ENCODE measurements at regions not wholly inside any gene's neighbourhood (a gene's known extent, or its start where the extent isn't known, plus 50 kb on each side); places are given as distances from the start of the nearest gene placed in this dataset.

GRCh38 chr11:34754171-34754823 is 133.4 kb downstream of the EHF start:
- Histone ChIP-seq H3K36me3 (ENCODE audit: control insufficient read depth, insufficient read depth, low read length, severe bottlenecking) (no peaks in the 10 kb centered on the region), H3K4me3 (ENCODE audit: low read length) (no peak overlapping the region), H3K4me1 (ENCODE audit: control insufficient read depth, insufficient read depth, low read length) (peaks cover 45% of the 10 kb centered on the region), H3K9me3 (ENCODE audit: control insufficient read depth, low read length) (no peaks in the 10 kb centered on the region), H3K9ac (ENCODE audit: low read length) (peak overlapping the region; percentile 17), H3K27me3 (replicated peaks; ENCODE audit: control insufficient read depth, insufficient read depth, low read length) (peaks cover 16% of the 10 kb centered on the region)
- peak; percentile 41 for DNase-seq (ENCODE audit: low read depth)

GRCh38 chr11:34750692-34751405 is 130.0 kb downstream of the EHF start:
- Histone ChIP-seq H3K9ac (ENCODE audit: low read length) (peak overlapping the region; percentile 68), H3K4me3 (ENCODE audit: low read length) (peak overlapping the region; percentile 46), H3K9me3 (ENCODE audit: control insufficient read depth, low read length) (no peaks in the 10 kb centered on the region), H3K4me1 (ENCODE audit: control insufficient read depth, insufficient read depth, low read length) (peaks cover 46% of the 10 kb centered on the region), H3K36me3 (ENCODE audit: control insufficient read depth, insufficient read depth, low read length, severe bottlenecking) (no peaks in the 10 kb centered on the region), H3K27me3 (replicated peaks; ENCODE audit: control insufficient read depth, insufficient read depth, low read length) (no peaks in the 10 kb centered on the region)
- DNase-seq (ENCODE audit: low read depth), result peak; percentile 38

- H3K36me3 ChIP-seq (ENCODE audit: control insufficient read depth, insufficient read depth, low read length, severe bottlenecking), result no peaks in the 10 kb centered on the region
- H3K9ac ChIP-seq (ENCODE audit: low read length), result peak overlapping the region; percentile 68
- peak; percentile 96 for DNase-seq (ENCODE audit: low read depth)
- H3K4me3 ChIP-seq (ENCODE audit: low read length), result peak overlapping the region; percentile 68
- H3K9me3 ChIP-seq (ENCODE audit: control insufficient read depth, low read length), result no peaks in the 10 kb centered on the region
- no peaks in the 10 kb centered on the region for H3K27me3 ChIP-seq (replicated peaks; ENCODE audit: control insufficient read depth, insufficient read depth, low read length)
- peaks cover 46% of the 10 kb centered on the region for H3K4me1 ChIP-seq (ENCODE audit: control insufficient read depth, insufficient read depth, low read length)
Observed at GRCh38 chr11:34749666-34750659, 129.1 kb downstream of the EHF start.

DNA sequence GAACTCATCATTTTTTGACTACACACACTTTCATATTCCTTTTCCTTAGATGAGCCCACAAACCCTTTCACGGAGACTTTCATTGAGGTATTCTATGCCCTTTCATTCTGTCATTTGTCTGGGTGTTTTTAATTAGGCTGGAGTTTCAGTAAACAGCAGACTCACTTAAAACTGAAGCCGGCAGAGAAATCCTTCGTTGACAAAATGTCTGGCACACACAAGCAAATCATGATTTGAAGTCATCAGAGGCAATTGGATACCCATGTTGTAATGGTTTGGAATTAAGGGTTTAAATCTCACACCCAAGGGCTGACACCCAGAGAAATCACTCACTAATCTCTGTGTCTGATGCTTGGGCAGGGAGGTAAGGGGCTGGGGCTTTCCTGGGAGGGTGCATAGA is 127.1 kb downstream of the EHF start:
- Histone ChIP-seq H3K9ac (ENCODE audit: low read length) (no peak overlapping the region), H3K27me3 (replicated peaks; ENCODE audit: control insufficient read depth, insufficient read depth, low read length) (no peaks in the 10 kb centered on the region), H3K36me3 (ENCODE audit: control insufficient read depth, insufficient read depth, low read length, severe bottlenecking) (no peaks in the 10 kb centered on the region), H3K9me3 (ENCODE audit: control insufficient read depth, low read length) (no peaks in the 10 kb centered on the region), H3K4me3 (ENCODE audit: low read length) (no peak overlapping the region), H3K4me1 (ENCODE audit: control insufficient read depth, insufficient read depth, low read length) (peaks cover 29% of the 10 kb centered on the region)
- DNase-seq (ENCODE audit: low read depth), result peak; percentile 51

- no peak overlapping the region for H3K9ac ChIP-seq (ENCODE audit: low read length)
- peaks cover 26% of the 10 kb centered on the region for H3K4me1 ChIP-seq (ENCODE audit: control insufficient read depth, insufficient read depth, low read length)
- no peaks in the 10 kb centered on the region for H3K36me3 ChIP-seq (ENCODE audit: control insufficient read depth, insufficient read depth, low read length, severe bottlenecking)
- no peak for DNase-seq (ENCODE audit: low read depth)
- peaks cover 6% of the 10 kb centered on the region for H3K27me3 ChIP-seq (replicated peaks; ENCODE audit: control insufficient read depth, insufficient read depth, low read length)
- no peaks in the 10 kb centered on the region for H3K9me3 ChIP-seq (ENCODE audit: control insufficient read depth, low read length)
- no peak overlapping the region for H3K4me3 ChIP-seq (ENCODE audit: low read length)
Observed at GRCh38 chr11:34747251-34747650, 126.4 kb downstream of the EHF start.

DNA sequence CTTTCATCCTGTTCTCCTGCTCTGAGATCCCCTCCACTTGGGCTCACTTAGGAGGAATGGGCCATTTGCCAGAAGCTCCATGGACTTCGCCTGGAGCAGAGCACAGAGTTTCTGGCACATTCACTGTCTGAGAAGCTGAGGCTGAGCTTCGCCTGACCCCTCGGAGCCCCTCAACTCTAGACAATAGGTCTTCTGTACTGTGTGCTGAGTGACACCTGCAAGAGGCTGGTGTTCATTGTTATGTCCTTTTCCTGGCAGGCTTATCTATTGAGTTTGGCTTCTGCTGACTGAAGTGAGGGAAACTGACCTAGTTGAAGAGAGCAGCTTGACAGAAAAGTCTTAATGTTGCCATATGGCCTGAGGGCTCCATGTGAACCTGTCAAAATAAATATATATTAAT is 124.3 kb downstream of the EHF start:
- Histone ChIP-seq H3K9ac (ENCODE audit: low read length) (no peak overlapping the region), H3K4me1 (ENCODE audit: control insufficient read depth, insufficient read depth, low read length) (peaks cover 10% of the 10 kb centered on the region), H3K9me3 (ENCODE audit: control insufficient read depth, low read length) (no peaks in the 10 kb centered on the region), H3K36me3 (ENCODE audit: control insufficient read depth, insufficient read depth, low read length, severe bottlenecking) (no peaks in the 10 kb centered on the region), H3K4me3 (ENCODE audit: low read length) (no peak overlapping the region), H3K27me3 (replicated peaks; ENCODE audit: control insufficient read depth, insufficient read depth, low read length) (peaks cover 6% of the 10 kb centered on the region)
- no peak for DNase-seq (ENCODE audit: low read depth)

DNA sequence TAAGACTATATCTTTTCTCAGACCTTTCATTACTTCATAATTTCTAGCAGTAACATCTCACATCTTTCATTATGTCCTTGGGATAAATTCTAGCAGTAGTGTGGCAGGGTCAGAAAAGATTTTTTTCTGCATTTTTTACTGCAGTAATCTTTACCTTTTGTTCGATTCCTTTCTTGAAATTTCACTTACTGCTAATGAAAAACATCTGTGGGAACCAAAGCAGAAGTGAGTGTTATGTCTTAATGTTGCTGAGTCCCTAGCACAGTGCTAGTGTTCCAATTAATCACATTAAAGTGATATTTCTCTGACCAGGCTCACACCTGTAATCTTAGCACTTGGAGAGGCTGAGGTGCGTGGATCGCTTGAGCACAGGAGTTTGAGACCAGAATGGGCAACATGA is 123.6 kb downstream of the EHF start:
- no peak overlapping the region for H3K4me3 ChIP-seq (ENCODE audit: low read length)
- no peaks in the 10 kb centered on the region for H3K9me3 ChIP-seq (ENCODE audit: control insufficient read depth, low read length)
- DNase-seq (ENCODE audit: low read depth), result peak; percentile 48
- peaks cover 3% of the 10 kb centered on the region for H3K4me1 ChIP-seq (ENCODE audit: control insufficient read depth, insufficient read depth, low read length)
- no peak overlapping the region for H3K9ac ChIP-seq (ENCODE audit: low read length)
- no peaks in the 10 kb centered on the region for H3K36me3 ChIP-seq (ENCODE audit: control insufficient read depth, insufficient read depth, low read length, severe bottlenecking)
- peaks cover 6% of the 10 kb centered on the region for H3K27me3 ChIP-seq (replicated peaks; ENCODE audit: control insufficient read depth, insufficient read depth, low read length)

- H3K4me3 ChIP-seq (ENCODE audit: low read length), result no peak overlapping the region
- H3K36me3 ChIP-seq (ENCODE audit: control insufficient read depth, insufficient read depth, low read length, severe bottlenecking), result no peaks in the 10 kb centered on the region
- H3K27me3 ChIP-seq (replicated peaks; ENCODE audit: control insufficient read depth, insufficient read depth, low read length), result peaks cover 26% of the 10 kb centered on the region
- DNase-seq (ENCODE audit: low read depth), result no peak
- no peaks in the 10 kb centered on the region for H3K4me1 ChIP-seq (ENCODE audit: control insufficient read depth, insufficient read depth, low read length)
- H3K9ac ChIP-seq (ENCODE audit: low read length), result no peak overlapping the region
- peaks cover 6% of the 10 kb centered on the region for H3K9me3 ChIP-seq (ENCODE audit: control insufficient read depth, low read length)
Observed at GRCh38 chr11:34738237-34738636, 117.3 kb downstream of the EHF start.

GRCh38 chr11:34732831-34733230 is 111.9 kb downstream of the EHF start:
- DNase-seq (ENCODE audit: low read depth), result no peak
- Histone ChIP-seq H3K4me1 (ENCODE audit: control insufficient read depth, insufficient read depth, low read length) (no peaks in the 10 kb centered on the region), H3K36me3 (ENCODE audit: control insufficient read depth, insufficient read depth, low read length, severe bottlenecking) (no peaks in the 10 kb centered on the region), H3K9ac (ENCODE audit: low read length) (no peak overlapping the region), H3K27me3 (replicated peaks; ENCODE audit: control insufficient read depth, insufficient read depth, low read length) (peaks cover 28% of the 10 kb centered on the region), H3K4me3 (ENCODE audit: low read length) (no peak overlapping the region), H3K9me3 (ENCODE audit: control insufficient read depth, low read length) (no peaks in the 10 kb centered on the region)

- Histone ChIP-seq H3K36me3 (ENCODE audit: control insufficient read depth, insufficient read depth, low read length, severe bottlenecking) (no peaks in the 10 kb centered on the region), H3K27me3 (replicated peaks; ENCODE audit: control insufficient read depth, insufficient read depth, low read length) (peaks cover 25% of the 10 kb centered on the region), H3K4me1 (ENCODE audit: control insufficient read depth, insufficient read depth, low read length) (no peaks in the 10 kb centered on the region), H3K4me3 (ENCODE audit: low read length) (no peak overlapping the region), H3K9me3 (ENCODE audit: control insufficient read depth, low read length) (no peaks in the 10 kb centered on the region), H3K9ac (ENCODE audit: low read length) (no peak overlapping the region)
- DNase-seq (ENCODE audit: low read depth), result no peak
Observed at GRCh38 chr11:34731603-34732002, 110.7 kb downstream of the EHF start.
